H9 (cell line): ENCODE measurements at regions not wholly inside any gene's neighbourhood (a gene's known extent, or its start where the extent isn't known, plus 50 kb on each side); places are given as distances from the start of the nearest gene placed in this dataset.

Experiments used
- DNase-seq: peaks from one replicate; pipeline ENCODE4 v3.0.0-alpha.2; 2017
- H2AFZ ChIP-seq: one replicate; pipeline ENCODE4 v1.6.1; 2013; ENCODE audit warnings: mild to moderate bottlenecking, low read length, control low read depth, moderate library complexity
- H2AK5ac ChIP-seq: 2 replicates; pipeline ENCODE4 v1.6.1; 2013; ENCODE audit warnings: low read length, control low read depth, mixed read lengths; ENCODE audit not compliant: insufficient read length
- H2BK120ac ChIP-seq: one replicate; pipeline ENCODE4 v1.6.1; 2013; ENCODE audit warnings: low read depth, mild to moderate bottlenecking, low read length, control low read depth, inconsistent platforms; ENCODE audit not compliant: poor library complexity, severe bottlenecking
- H2BK12ac ChIP-seq: 2 replicates; pipeline ENCODE4 v1.6.1; 2013; ENCODE audit warnings: low read length, control low read depth, mixed read lengths, low read depth; ENCODE audit not compliant: insufficient read length
- H2BK15ac ChIP-seq: 2 replicates; pipeline ENCODE4 v1.6.1; 2013; ENCODE audit warnings: low read depth, low read length, control low read depth
- H2BK20ac ChIP-seq: one replicate; pipeline ENCODE4 v1.6.1; 2013; ENCODE audit warnings: low read depth, mild to moderate bottlenecking, low read length, control low read depth, inconsistent platforms; ENCODE audit not compliant: poor library complexity, severe bottlenecking
- H2BK5ac ChIP-seq: 2 replicates; pipeline ENCODE4 v1.6.1; 2013; ENCODE audit warnings: low read length, control low read depth, mixed read lengths; ENCODE audit not compliant: insufficient read length
- H3K14ac ChIP-seq: 2 replicates; pipeline ENCODE4 v1.6.1; 2013; ENCODE audit warnings: low read length, control low read depth; ENCODE audit not compliant: insufficient read depth
- H3K18ac ChIP-seq: 2 replicates; pipeline ENCODE4 v1.6.1; 2013; ENCODE audit warnings: low read depth, mild to moderate bottlenecking, mixed read lengths, low read length, control low read depth; ENCODE audit not compliant: insufficient read length
- H3K23ac ChIP-seq: 2 replicates; pipeline ENCODE4 v1.6.1; 2013; ENCODE audit warnings: low read length, control low read depth, mixed read lengths, low read depth; ENCODE audit not compliant: insufficient read length
- H3K23me2 ChIP-seq: 2 replicates; pipeline ENCODE4 v1.6.1; 2013; ENCODE audit warnings: low read depth, mild to moderate bottlenecking, mixed read lengths, low read length, control low read depth; ENCODE audit not compliant: insufficient read length, poor library complexity, severe bottlenecking
- H3K27ac ChIP-seq: 2 replicates; pipeline ENCODE4 v1.5.1; 2013; ENCODE audit warnings: low read length, control low read depth, mixed read lengths, low read depth; ENCODE audit not compliant: insufficient read length
- H3K27me3 ChIP-seq: 2 replicates; pipeline ENCODE4 v1.6.1; 2013; ENCODE audit warnings: low read length, control low read depth, inconsistent platforms; ENCODE audit not compliant: insufficient read depth
- H3K4ac ChIP-seq: 2 replicates; pipeline ENCODE4 v1.6.1; 2013; ENCODE audit warnings: low read depth, mild to moderate bottlenecking, control low read depth, inconsistent platforms, low read length, moderate library complexity
- H3K4me1 ChIP-seq: 2 replicates; pipeline ENCODE4 v1.6.1; 2013; ENCODE audit warnings: low read length, control low read depth, inconsistent platforms; ENCODE audit not compliant: insufficient read depth
- H3K4me2 ChIP-seq: 2 replicates; pipeline ENCODE4 v1.6.1; 2013; ENCODE audit warnings: low read length, control low read depth, mixed read lengths; ENCODE audit not compliant: insufficient read length, insufficient read depth
- H3K56ac ChIP-seq: 2 replicates; pipeline ENCODE4 v1.6.1; 2013; ENCODE audit warnings: low read depth, mild to moderate bottlenecking, mixed read lengths, low read length, control low read depth; ENCODE audit not compliant: insufficient read length
- H3K79me1 ChIP-seq: 2 replicates; pipeline ENCODE4 v1.6.1; 2013; ENCODE audit warnings: low read depth, mild to moderate bottlenecking, moderate library complexity, low read length, control low read depth, inconsistent platforms; ENCODE audit not compliant: insufficient read depth, poor library complexity, severe bottlenecking
- H3K79me2 ChIP-seq: 2 replicates; pipeline ENCODE4 v1.6.1; 2013; ENCODE audit warnings: low read length, control low read depth, inconsistent platforms; ENCODE audit not compliant: insufficient read depth
- H3K9ac ChIP-seq: 2 replicates; pipeline ENCODE4 v1.6.1; 2013; ENCODE audit warnings: low read length, control low read depth, mixed read lengths; ENCODE audit not compliant: insufficient read length; ENCODE audit errors: extremely low read depth
- H3K9me3 ChIP-seq: one replicate; pipeline ENCODE4 v1.6.1; 2013; ENCODE audit warnings: low read depth, low read length, inconsistent platforms; ENCODE audit not compliant: control insufficient read depth
- H3T11ph ChIP-seq: one replicate; pipeline ENCODE4 v1.6.1; 2013; ENCODE audit warnings: mild to moderate bottlenecking, low read length, control low read depth, inconsistent platforms
- H4K20me1 ChIP-seq: one replicate; pipeline ENCODE4 v1.6.1; 2013; ENCODE audit not compliant: control insufficient read depth, insufficient read length, insufficient read depth
- H4K5ac ChIP-seq: 2 replicates; pipeline ENCODE4 v1.6.1; 2013; ENCODE audit warnings: low read depth, mild to moderate bottlenecking, mixed read lengths, low read length, control low read depth; ENCODE audit not compliant: insufficient read length
- H4K8ac ChIP-seq: replicated peaks from 2 replicates; pipeline ENCODE4 v1.6.1; 2013; ENCODE audit warnings: low read length, control low read depth, mixed read lengths, low read depth; ENCODE audit not compliant: insufficient read length
- H4K91ac ChIP-seq: 2 replicates; pipeline ENCODE4 v1.6.1; 2013; ENCODE audit warnings: low read depth, mild to moderate bottlenecking, moderate library complexity, mixed read lengths, low read length, control low read depth; ENCODE audit not compliant: insufficient read length
- H3K27ac Mint-ChIP-seq, 3 experiments: 2 replicates in 2 of 3; 3 replicates in 1 of 3; pipeline ENCODE4 v1.8.0; 2020 to 2021; ENCODE audit warnings: mixed read lengths in 3 of 3, mild to moderate bottlenecking in 1 of 3, moderate library complexity in 1 of 3
- H3K27me3 Mint-ChIP-seq: 2 replicates; pipeline ENCODE4 v1.8.0; 2021; ENCODE audit warnings: low read depth, mild to moderate bottlenecking, moderate library complexity, mixed read lengths
- H3K36me3 Mint-ChIP-seq, 3 experiments: 2 replicates in 2 of 3; 3 replicates in 1 of 3; pipeline ENCODE4 v1.8.0; 2020 to 2021; ENCODE audit warnings: low read depth in 3 of 3, mixed read lengths in 3 of 3; ENCODE audit not compliant: insufficient read depth in 1 of 3
- H3K4me1 Mint-ChIP-seq, 2 experiments: 2 replicates each; pipeline ENCODE4 v1.8.0; 2020; ENCODE audit warnings: mixed read lengths in 2 of 2
- H3K4me3 Mint-ChIP-seq, 2 experiments: 2 replicates in 1 of 2; 3 replicates in 1 of 2; pipeline ENCODE4 v1.8.0; 2020 to 2021; ENCODE audit warnings: mild to moderate bottlenecking in 2 of 2, mixed read lengths in 2 of 2, moderate library complexity in 1 of 2
- H3K9me3 Mint-ChIP-seq, 2 experiments: 2 replicates in 1 of 2; 3 replicates in 1 of 2; pipeline ENCODE4 v1.8.0; 2020; ENCODE audit warnings: mild to moderate bottlenecking in 2 of 2, mixed read lengths in 2 of 2, moderate library complexity in 1 of 2
- CTCF ChIP-seq: fragments of 200-600 bp; sonication (generic); conservative IDR thresholded peaks from 3 replicates; pipeline ENCODE4 v1.8.0; 2021; ENCODE audit warnings: antibody characterized with exemption, mild to moderate bottlenecking
- WGBS: extraction: QIAGEN DNeasy Blood & Tissue Kit; methylation state at CpG from one replicate; pipeline ENCODE4 v1.1.7; 2013; ENCODE audit warnings: missing lambda C conversion rate, low lambda C conversion rate, mixed read lengths; ENCODE audit not compliant: insufficient read length; ENCODE audit errors: extremely low coverage; 5-methylcytosine and 5-hydroxymethylcytosine counted together

- H2AK5ac ChIP-seq = no peak overlapping the region
- no peak overlapping the region for H2AFZ ChIP-seq
- no peaks in the 10 kb centered on the region; the same call in 1 of the 2 replicates for H3K4me1 ChIP-seq
- no peaks in the 10 kb centered on the region for H4K20me1 ChIP-seq
- no peak overlapping the region for H3K4me3 Mint-ChIP-seq
- H3K23ac ChIP-seq = no peak overlapping the region
- no peaks in the 10 kb centered on the region for H3K27me3 ChIP-seq
- no peaks in the 10 kb centered on the region for H3K36me3 Mint-ChIP-seq
- H4K91ac ChIP-seq = no peak overlapping the region
- no peaks in the 10 kb centered on the region; a peak in 1 of 5 replicates for H3K9me3 Mint-ChIP-seq
- no peak overlapping the region for H2BK5ac ChIP-seq
- peaks cover 0 to 4% of the 10 kb centered on the region in 2 experiments; a peak in 2 of 4 replicates for H3K4me1 Mint-ChIP-seq
- no peaks in the 10 kb centered on the region for H3K79me2 ChIP-seq
- no peak overlapping the region for H3K4me2 ChIP-seq
- TF ChIP-seq CTCF = no peak
- H4K5ac ChIP-seq = no peak overlapping the region
- WGBS = no CpG with 5 or more reads among the region's 2 CpGs
- no peaks in the 10 kb centered on the region for H3K79me1 ChIP-seq
- no peak overlapping the region for H2BK120ac ChIP-seq
- no peak overlapping the region for H3K27ac Mint-ChIP-seq
- DNase-seq = no peak
- no peak overlapping the region for H4K8ac ChIP-seq
- H3K9me3 ChIP-seq = no peaks in the 10 kb centered on the region
- no peak overlapping the region for H2BK15ac ChIP-seq
- H3K27me3 Mint-ChIP-seq = no peaks in the 10 kb centered on the region
- H2BK20ac ChIP-seq = no peak overlapping the region
- H3K27ac ChIP-seq = no peak overlapping the region
- no peak overlapping the region for H3K56ac ChIP-seq
- no peak overlapping the region for H3K14ac ChIP-seq
- no peak overlapping the region for H3K9ac ChIP-seq
- H3K18ac ChIP-seq = no peak overlapping the region
- no peak overlapping the region for H2BK12ac ChIP-seq
- no peak overlapping the region for H3K4ac ChIP-seq
- H3T11ph ChIP-seq = no peak overlapping the region
- H3K23me2 ChIP-seq = no peaks in the 10 kb centered on the region
These were observed 160.2 kb downstream of the FAM170A start for GRCh38 chr5:119789406-119790117.
